Gastrocnemius medialis (tissue), 4 donors: ENCODE measurements at regions not wholly inside any gene's neighbourhood (a gene's known extent, or its start where the extent isn't known, plus 50 kb on each side); places are given as distances from the start of the nearest gene placed in this dataset.

ENCODE experiments used
- ATAC-seq, 2 donors: fragments of 150-250 bp; one replicate each; pipeline ENCODE4 v1.9.1; 2016
- DNase-seq, 2 donors: peaks; one replicate each; pipeline ENCODE4 v3.0.0-alpha.2; 2019
- H3K27ac ChIP-seq, 4 donors: fragments of 200-600 bp; sonication (generic); 1 replicate in 1 of 4; 2 replicates in 3 of 4; pipeline ENCODE4 v1.5.1; 2016 to 2018; ENCODE audit warnings: mild to moderate bottlenecking in 2 of 4, moderate library complexity in 1 of 4
- H3K27me3 ChIP-seq, 3 donors: fragments of 200-600 bp; sonication (generic) in 2 of 3; 1 replicate in 1 of 3; 2 replicates in 2 of 3; pipeline versions ENCODE4 v1.5.1 to v1.6.0; 2016 to 2019; ENCODE audit warnings: mild to moderate bottlenecking in 1 of 3, moderate library complexity in 1 of 3
- H3K36me3 ChIP-seq, 2 donors: fragments of 200-600 bp; sonication (generic) in 1 of 2; one replicate each; pipeline ENCODE4 v1.5.1; 2017 to 2018
- H3K4me1 ChIP-seq, 2 donors: fragments of 200-600 bp; sonication (generic) in 1 of 2; one replicate each; pipeline ENCODE4 v1.5.1; 2016 to 2017; ENCODE audit warnings: mild to moderate bottlenecking in 2 of 2
- H3K4me3 ChIP-seq, 4 donors: fragments of 200-600 bp; sonication (generic) in 3 of 4; 1 replicate in 1 of 4; 2 replicates in 3 of 4; pipeline ENCODE4 v1.5.1; 2016 to 2019; ENCODE audit warnings: mild to moderate bottlenecking in 2 of 4
- H3K9me3 ChIP-seq, 3 donors: fragments of 200-600 bp; sonication (generic) in 2 of 3; 1 replicate in 1 of 3; 2 replicates in 2 of 3; pipeline ENCODE4 v1.5.1; 2016 to 2019
- POLR2A ChIP-seq, 2 donors: fragments of 450-650 bp; IDR thresholded peaks; one replicate each; pipeline ENCODE4 v1.6.1; 2017; ENCODE audit warnings: antibody characterized with exemption in 2 of 2, mild to moderate bottlenecking in 2 of 2, moderate library complexity in 2 of 2
- in situ Hi-C, 4 donors: fragments of 200-750 bp; cut with MboI; loops; one replicate each; pipeline versions ENCODE4 v1.15.0 to v1.8.0; 2017; ENCODE audit warnings: low sequenced_read_pairs in 4 of 4
- intact Hi-C: fragments of 100-400 bp; cut with DNase I; formaldehyde crosslinking; loops from one replicate; pipeline ENCODE4 v1.15.1; 2023; ENCODE audit warnings: low total_unique reads
- TF ChIP-seq, protein P1 (sequence below), 5 experiments: fragments of 450-650 bp in 3 of 5; fragments of 200-600 bp in 2 of 5; sonication (generic) in 2 of 5; IDR thresholded peaks in 4 of 5; conservative IDR thresholded peaks in 1 of 5; 1 replicate in 4 of 5; 2 replicates in 1 of 5; pipeline ENCODE4 v1.5.1; 2016 to 2019; ENCODE audit warnings: antibody characterized with exemption in 5 of 5, mild to moderate bottlenecking in 3 of 5, moderate library complexity in 3 of 5

DNA sequence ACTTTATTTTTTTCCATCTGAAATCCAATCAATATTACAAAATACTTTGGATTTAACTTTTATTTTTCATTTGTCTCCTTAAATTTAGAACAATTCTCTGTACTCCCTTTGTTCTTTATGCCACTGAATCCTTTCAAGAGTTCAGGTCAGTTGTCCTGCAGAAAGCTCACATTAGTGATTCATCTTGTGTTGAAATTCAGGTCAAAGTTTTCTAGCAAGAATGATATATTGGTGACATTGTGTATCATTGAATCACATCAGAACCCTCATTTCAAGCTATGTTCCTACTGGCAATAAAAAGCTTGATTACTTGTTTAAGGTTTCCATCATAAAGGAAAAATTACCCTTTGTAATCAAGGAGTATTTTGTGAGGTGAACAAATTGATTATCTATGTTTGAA lies 378.8 kb upstream of the STEAP1 start:
- H3K36me3 ChIP-seq, result no peaks in the 10 kb centered on the region
- no peaks in the 10 kb centered on the region for H3K4me1 ChIP-seq
- TF ChIP-seq POLR2A (IDR thresholded peaks at IDR 0.05), result no peak
- TF ChIP-seq, protein P1, sequence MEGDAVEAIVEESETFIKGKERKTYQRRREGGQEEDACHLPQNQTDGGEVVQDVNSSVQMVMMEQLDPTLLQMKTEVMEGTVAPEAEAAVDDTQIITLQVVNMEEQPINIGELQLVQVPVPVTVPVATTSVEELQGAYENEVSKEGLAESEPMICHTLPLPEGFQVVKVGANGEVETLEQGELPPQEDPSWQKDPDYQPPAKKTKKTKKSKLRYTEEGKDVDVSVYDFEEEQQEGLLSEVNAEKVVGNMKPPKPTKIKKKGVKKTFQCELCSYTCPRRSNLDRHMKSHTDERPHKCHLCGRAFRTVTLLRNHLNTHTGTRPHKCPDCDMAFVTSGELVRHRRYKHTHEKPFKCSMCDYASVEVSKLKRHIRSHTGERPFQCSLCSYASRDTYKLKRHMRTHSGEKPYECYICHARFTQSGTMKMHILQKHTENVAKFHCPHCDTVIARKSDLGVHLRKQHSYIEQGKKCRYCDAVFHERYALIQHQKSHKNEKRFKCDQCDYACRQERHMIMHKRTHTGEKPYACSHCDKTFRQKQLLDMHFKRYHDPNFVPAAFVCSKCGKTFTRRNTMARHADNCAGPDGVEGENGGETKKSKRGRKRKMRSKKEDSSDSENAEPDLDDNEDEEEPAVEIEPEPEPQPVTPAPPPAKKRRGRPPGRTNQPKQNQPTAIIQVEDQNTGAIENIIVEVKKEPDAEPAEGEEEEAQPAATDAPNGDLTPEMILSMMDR (IDR thresholded peaks at IDR 0.05 in 4 of 5, conservative IDR thresholded peaks at IDR 0.05 in 1 of 5), result no peak
- intact Hi-C loops, result no loop called here
- in situ Hi-C loops, result no loop called here
- ATAC-seq, result no peak
- H3K27ac ChIP-seq, result no peak overlapping the region
- no peak overlapping the region for H3K4me3 ChIP-seq
- DNase-seq, result no peak
- no peaks in the 10 kb centered on the region for H3K9me3 ChIP-seq
- no peaks in the 10 kb centered on the region for H3K27me3 ChIP-seq

DNA sequence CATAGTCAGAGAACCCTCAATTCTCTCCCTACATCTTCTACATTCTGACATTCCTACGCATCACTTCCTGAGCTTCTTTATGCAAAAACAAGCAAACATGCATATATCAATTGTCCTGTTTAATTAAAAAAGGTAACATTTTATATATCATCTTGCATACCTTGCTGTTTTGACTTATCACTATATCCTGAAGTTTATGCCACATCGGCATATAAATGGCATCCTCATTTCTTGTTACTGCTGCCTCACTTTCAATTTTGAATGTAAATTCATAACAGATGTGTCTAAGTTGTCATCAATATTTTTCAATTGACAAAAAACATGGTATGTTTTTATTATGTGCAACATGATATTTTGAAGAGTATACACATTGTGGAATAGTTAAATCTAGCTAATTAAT lies 377.3 kb upstream of the STEAP1 start:
- intact Hi-C loops, result no loop called here

DNA sequence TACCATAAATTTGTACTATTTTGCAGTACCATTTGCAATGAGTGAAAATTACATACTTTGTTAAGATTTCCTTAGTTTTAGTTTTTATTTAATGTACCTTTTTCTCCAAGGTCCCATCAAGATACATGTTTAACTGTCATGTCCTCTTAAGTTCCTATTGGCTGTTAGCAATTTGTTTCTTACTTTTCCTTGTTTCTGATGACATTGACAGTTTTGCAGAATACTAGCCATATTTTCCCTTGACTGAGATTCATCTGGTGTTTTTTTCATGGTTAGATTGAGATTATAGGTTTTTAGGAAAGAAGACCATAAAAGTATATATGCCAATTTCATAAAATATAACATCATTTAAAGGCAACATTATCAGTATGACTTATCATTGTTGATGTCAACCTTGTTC lies 376.8 kb upstream of the STEAP1 start:
- intact Hi-C loops, result no loop called here
- no peak for ATAC-seq

More for the DNA sequence above, 377.3 kb upstream of the STEAP1 start:
- DNase-seq (no peak), ATAC-seq (no peak)
- Histone ChIP-seq H3K4me3 (no peak overlapping the region), H3K27me3 (no peaks in the 10 kb centered on the region), H3K36me3 (no peaks in the 10 kb centered on the region), H3K27ac (no peak overlapping the region), H3K4me1 (no peaks in the 10 kb centered on the region), H3K9me3 (no peaks in the 10 kb centered on the region)
- no peak for TF ChIP-seq POLR2A (IDR thresholded peaks at IDR 0.05)
- TF ChIP-seq, protein P1 (IDR thresholded peaks at IDR 0.05 in 4 of 5, conservative IDR thresholded peaks at IDR 0.05 in 1 of 5), result no peak
- in situ Hi-C loops, result no loop called here

DNA sequence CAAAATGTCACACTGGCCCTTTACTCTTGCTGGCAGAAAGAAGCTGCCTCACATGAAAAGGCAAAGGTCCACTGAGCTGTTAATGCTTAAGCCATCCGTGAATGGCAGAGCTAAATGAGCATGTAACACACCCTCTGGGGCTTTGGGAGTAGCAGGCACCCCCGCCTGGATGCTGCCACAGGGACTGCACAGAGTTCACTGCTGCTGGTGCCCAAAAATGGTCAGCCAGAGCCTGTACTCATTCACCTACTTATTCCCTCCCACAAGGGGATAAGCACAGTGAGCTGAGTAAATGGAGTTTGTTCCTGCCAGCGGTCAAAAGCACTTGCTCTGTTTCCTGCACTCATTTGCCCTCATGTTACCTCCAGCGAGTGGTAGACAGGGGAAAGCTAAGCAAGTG lies 374.0 kb upstream of the STEAP1 start:
- in situ Hi-C loops (no loop called here), intact Hi-C loops (no loop called here)
- no peaks in the 10 kb centered on the region for H3K4me1 ChIP-seq
- DNase-seq, result no peak
- no peaks in the 10 kb centered on the region for H3K27me3 ChIP-seq
- no peak overlapping the region for H3K27ac ChIP-seq
- H3K9me3 ChIP-seq, result no peaks in the 10 kb centered on the region
- TF ChIP-seq POLR2A (IDR thresholded peaks at IDR 0.05), result no peak
- TF ChIP-seq, protein P1 (IDR thresholded peaks at IDR 0.05 in 4 of 5, conservative IDR thresholded peaks at IDR 0.05 in 1 of 5), result no peak
- no peak overlapping the region for H3K4me3 ChIP-seq
- H3K36me3 ChIP-seq, result no peaks in the 10 kb centered on the region
- ATAC-seq, result no peak

More for the DNA sequence above, 376.8 kb upstream of the STEAP1 start:
- in situ Hi-C loops, result no loop called here
- Histone ChIP-seq H3K36me3 (no peaks in the 10 kb centered on the region), H3K4me3 (no peak overlapping the region), H3K27ac (no peak overlapping the region), H3K27me3 (no peaks in the 10 kb centered on the region), H3K4me1 (no peaks in the 10 kb centered on the region), H3K9me3 (no peaks in the 10 kb centered on the region)
- TF ChIP-seq, protein P1 (IDR thresholded peaks at IDR 0.05 in 4 of 5, conservative IDR thresholded peaks at IDR 0.05 in 1 of 5), result no peak
- no peak for TF ChIP-seq POLR2A (IDR thresholded peaks at IDR 0.05)
- no peak for DNase-seq

GRCh38 chr7:89796481-89796880 lies 357.8 kb upstream of the STEAP1 start:
- Histone ChIP-seq H3K4me1 (no peaks in the 10 kb centered on the region), H3K36me3 (no peaks in the 10 kb centered on the region), H3K27me3 (no peaks in the 10 kb centered on the region), H3K4me3 (no peak overlapping the region), H3K9me3 (no peaks in the 10 kb centered on the region), H3K27ac (no peak overlapping the region)
- DNase-seq, result no peak
- intact Hi-C loops (no loop called here), in situ Hi-C loops (no loop called here)
- no peak for ATAC-seq
- no peak for TF ChIP-seq POLR2A (IDR thresholded peaks at IDR 0.05)
- TF ChIP-seq, protein P1 (IDR thresholded peaks at IDR 0.05 in 4 of 5, conservative IDR thresholded peaks at IDR 0.05 in 1 of 5), result no peak
